ENCODE measurements at regions not wholly inside any gene's neighbourhood (a gene's known extent, or its start where the extent isn't known, plus 50 kb on each side); places are given as distances from the start of the nearest gene placed in this dataset.

DNA sequence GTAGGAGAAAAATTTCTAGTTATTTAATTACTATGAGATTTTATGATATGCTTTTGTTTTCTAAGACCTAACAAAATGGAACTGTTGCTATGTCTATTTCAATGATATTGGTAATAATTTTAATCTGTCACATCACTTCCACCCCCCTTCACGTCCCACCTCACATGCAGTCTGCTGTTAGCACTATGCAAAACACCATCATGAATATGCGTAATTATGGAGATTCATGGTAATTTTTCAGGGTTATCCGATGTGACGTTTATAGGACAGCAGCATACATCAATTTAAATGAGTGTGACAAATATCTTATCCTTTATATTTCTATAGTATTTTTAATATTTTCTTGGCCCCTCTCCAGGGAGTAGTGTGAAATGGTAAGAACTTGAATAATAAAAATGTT lies 283.8 kb upstream of the TMEM161B start:
- TF ChIP-seq, protein P1, sequence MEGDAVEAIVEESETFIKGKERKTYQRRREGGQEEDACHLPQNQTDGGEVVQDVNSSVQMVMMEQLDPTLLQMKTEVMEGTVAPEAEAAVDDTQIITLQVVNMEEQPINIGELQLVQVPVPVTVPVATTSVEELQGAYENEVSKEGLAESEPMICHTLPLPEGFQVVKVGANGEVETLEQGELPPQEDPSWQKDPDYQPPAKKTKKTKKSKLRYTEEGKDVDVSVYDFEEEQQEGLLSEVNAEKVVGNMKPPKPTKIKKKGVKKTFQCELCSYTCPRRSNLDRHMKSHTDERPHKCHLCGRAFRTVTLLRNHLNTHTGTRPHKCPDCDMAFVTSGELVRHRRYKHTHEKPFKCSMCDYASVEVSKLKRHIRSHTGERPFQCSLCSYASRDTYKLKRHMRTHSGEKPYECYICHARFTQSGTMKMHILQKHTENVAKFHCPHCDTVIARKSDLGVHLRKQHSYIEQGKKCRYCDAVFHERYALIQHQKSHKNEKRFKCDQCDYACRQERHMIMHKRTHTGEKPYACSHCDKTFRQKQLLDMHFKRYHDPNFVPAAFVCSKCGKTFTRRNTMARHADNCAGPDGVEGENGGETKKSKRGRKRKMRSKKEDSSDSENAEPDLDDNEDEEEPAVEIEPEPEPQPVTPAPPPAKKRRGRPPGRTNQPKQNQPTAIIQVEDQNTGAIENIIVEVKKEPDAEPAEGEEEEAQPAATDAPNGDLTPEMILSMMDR (conservative IDR thresholded peaks at IDR 0.05): no peak
- no peak for TF ChIP-seq ZFX (IDR thresholded peaks at IDR 0.05)
